Esophagus squamous epithelium (tissue), 5 donors: ENCODE measurements at regions not wholly inside any gene's neighbourhood (a gene's known extent, or its start where the extent isn't known, plus 50 kb on each side); places are given as distances from the start of the nearest gene placed in this dataset.

Source experiments
- DNase-seq: peaks from one replicate; lab custom pipeline; 2025; lab: John Stamatoyannopoulos, UW
- H3K27ac ChIP-seq, 4 donors: fragments of 200-600 bp; sonication (generic); one replicate each; pipeline ENCODE4 v1.5.1; 2016 to 2019; ENCODE audit warnings: mild to moderate bottlenecking in 1 of 4
- H3K27me3 ChIP-seq, 4 donors: fragments of 200-600 bp; sonication (generic); 1 replicate in 3 of 4; 2 replicates in 1 of 4; pipeline versions ENCODE4 v1.5.1 to v1.6.0; 2017 to 2021; ENCODE audit warnings: antibody characterized with exemption in 1 of 4
- H3K36me3 ChIP-seq, 3 donors: fragments of 200-600 bp; sonication (generic); one replicate each; pipeline ENCODE4 v1.5.1; 2016 to 2019
- H3K4me1 ChIP-seq, 3 donors: fragments of 200-600 bp; sonication (generic); one replicate each; pipeline ENCODE4 v1.5.1; 2017 to 2019
- H3K4me3 ChIP-seq, 4 donors: fragments of 200-600 bp; sonication (generic); 1 replicate in 3 of 4; 2 replicates in 1 of 4; pipeline ENCODE4 v1.5.1; 2016 to 2019; ENCODE audit warnings: mild to moderate bottlenecking in 2 of 4, moderate library complexity in 1 of 4
- H3K9me3 ChIP-seq, 3 donors: fragments of 200-600 bp; sonication (generic); one replicate each; pipeline ENCODE4 v1.5.1; 2016 to 2019
- POLR2A ChIP-seq, 4 donors: fragments of 450-650 bp; IDR thresholded peaks; one replicate each; pipeline ENCODE4 v1.6.1; 2017; ENCODE audit warnings: antibody characterized with exemption in 4 of 4, mild to moderate bottlenecking in 4 of 4, moderate library complexity in 3 of 4
- WGBS, 2 donors: methylation state at CpG; one replicate each; pipeline ENCODE4 v1.1.5; 2018; 5-methylcytosine and 5-hydroxymethylcytosine counted together
- intact Hi-C: fragments of 100-400 bp; cut with DNase I; formaldehyde crosslinking; loops from one replicate; pipeline ENCODE4 v1.15.0; 2022
- TF ChIP-seq, protein P1 (sequence below), 6 experiments: fragments of 450-650 bp in 4 of 6; fragments of 200-600 bp in 2 of 6; sonication (generic) in 2 of 6; IDR thresholded peaks; one replicate each; pipeline ENCODE4 v1.5.1; 2016 to 2019; ENCODE audit warnings: antibody characterized with exemption in 6 of 6, mild to moderate bottlenecking in 4 of 6, moderate library complexity in 4 of 6
- donor health status: DM: yes; HTN: yes; CAD: no.

DNA sequence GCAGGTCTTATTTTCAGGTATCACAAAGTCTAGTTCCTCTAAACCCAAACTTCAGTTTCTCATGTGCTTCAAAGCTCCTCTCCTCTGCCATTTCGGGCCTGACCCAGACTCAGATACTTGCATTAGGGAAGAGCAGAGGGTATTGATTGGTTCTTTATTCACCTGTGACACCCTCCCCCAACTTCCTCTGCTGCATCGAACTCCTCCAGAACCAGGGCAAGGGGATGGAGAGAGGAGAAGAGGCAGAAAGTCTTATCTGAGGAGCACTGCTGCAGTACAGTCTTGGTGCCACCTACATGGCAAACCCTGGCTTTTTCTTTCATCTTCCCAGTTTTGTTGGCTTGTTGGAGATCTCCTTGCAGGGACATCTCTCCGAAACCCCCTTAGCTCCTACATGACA, 96.0 kb upstream of the OSMR start:
- H3K36me3 ChIP-seq, result no peaks in the 10 kb centered on the region
- no peak overlapping the region for H3K4me3 ChIP-seq
- intact Hi-C loops, result no loop called here
- WGBS, 2 donors, result 68 to 80% methylated on average over 2 to 3 of the region's 3 CpGs
- DNase-seq, result no peak
- TF ChIP-seq, protein P1, sequence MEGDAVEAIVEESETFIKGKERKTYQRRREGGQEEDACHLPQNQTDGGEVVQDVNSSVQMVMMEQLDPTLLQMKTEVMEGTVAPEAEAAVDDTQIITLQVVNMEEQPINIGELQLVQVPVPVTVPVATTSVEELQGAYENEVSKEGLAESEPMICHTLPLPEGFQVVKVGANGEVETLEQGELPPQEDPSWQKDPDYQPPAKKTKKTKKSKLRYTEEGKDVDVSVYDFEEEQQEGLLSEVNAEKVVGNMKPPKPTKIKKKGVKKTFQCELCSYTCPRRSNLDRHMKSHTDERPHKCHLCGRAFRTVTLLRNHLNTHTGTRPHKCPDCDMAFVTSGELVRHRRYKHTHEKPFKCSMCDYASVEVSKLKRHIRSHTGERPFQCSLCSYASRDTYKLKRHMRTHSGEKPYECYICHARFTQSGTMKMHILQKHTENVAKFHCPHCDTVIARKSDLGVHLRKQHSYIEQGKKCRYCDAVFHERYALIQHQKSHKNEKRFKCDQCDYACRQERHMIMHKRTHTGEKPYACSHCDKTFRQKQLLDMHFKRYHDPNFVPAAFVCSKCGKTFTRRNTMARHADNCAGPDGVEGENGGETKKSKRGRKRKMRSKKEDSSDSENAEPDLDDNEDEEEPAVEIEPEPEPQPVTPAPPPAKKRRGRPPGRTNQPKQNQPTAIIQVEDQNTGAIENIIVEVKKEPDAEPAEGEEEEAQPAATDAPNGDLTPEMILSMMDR (IDR thresholded peaks at IDR 0.05), result no peak
- TF ChIP-seq POLR2A (IDR thresholded peaks at IDR 0.05), result no peak
- no peaks in the 10 kb centered on the region for H3K9me3 ChIP-seq
- H3K27me3 ChIP-seq, result no peaks in the 10 kb centered on the region
- H3K4me1 ChIP-seq, result no peaks in the 10 kb centered on the region
- H3K27ac ChIP-seq, result no peak overlapping the region

DNA sequence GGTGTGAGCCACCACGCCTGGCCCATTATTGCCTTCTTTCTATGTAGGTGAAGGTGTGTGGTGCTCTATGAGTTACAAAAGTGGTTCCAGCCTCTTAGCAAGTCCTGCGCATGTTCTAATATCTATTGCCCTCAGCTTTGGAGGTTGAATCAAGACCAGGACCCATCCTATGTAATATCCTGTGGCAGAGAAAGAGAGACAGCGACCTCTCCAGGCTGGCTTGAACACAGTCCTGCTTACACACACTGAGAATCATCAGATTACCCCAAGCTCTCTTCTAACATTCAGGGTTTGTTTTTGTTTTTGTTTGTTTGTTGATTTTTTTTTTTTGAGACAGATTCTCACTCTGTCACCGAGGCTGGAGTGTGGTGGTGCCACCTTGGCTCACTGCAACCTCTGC, 94.7 kb upstream of the OSMR start:
- intact Hi-C loops, result no loop called here
- TF ChIP-seq, protein P1 (IDR thresholded peaks at IDR 0.05), result no peak
- TF ChIP-seq POLR2A (IDR thresholded peaks at IDR 0.05), result no peak
- Histone ChIP-seq H3K4me1 (no peaks in the 10 kb centered on the region), H3K4me3 (no peak overlapping the region), H3K36me3 (no peaks in the 10 kb centered on the region), H3K27ac (no peak overlapping the region), H3K27me3 (no peaks in the 10 kb centered on the region), H3K9me3 (no peaks in the 10 kb centered on the region)
- DNase-seq, result no peak
- WGBS, 2 donors, result 71 to 73% methylated on average over 3 to 4 of the region's 4 CpGs

DNA sequence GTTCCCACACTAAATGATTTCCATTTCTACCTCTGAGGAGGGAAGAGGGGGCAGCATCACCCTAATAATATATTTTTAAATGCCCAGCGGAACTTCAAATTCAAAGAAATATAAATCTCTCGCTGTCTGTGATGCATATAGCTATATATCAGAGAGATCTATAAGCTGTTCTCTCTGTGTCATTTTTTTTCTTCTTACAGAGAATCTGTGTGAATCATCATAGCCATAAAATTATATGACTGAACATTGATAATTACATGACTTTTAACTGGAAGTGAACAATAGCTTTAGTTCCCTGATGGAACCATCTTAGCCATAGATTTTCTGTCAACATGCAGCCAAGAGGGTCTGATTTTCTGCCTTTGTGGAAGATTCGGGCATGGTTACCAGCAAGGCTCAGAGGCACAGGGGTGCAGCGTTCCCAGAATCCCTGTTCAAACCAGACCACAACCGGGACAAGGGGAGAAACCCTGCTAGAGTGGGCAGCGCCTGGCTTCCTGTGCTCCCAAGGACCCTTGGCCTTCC, 93.7 kb upstream of the OSMR start:
- intact Hi-C loops, result no loop called here
- Histone ChIP-seq H3K4me3 (no peak overlapping the region), H3K4me1 (no peaks in the 10 kb centered on the region), H3K36me3 (no peaks in the 10 kb centered on the region), H3K9me3 (no peaks in the 10 kb centered on the region), H3K27ac (no peak overlapping the region), H3K27me3 (no peaks in the 10 kb centered on the region)
- TF ChIP-seq, protein P1 (IDR thresholded peaks at IDR 0.05), result no peak
- TF ChIP-seq POLR2A (IDR thresholded peaks at IDR 0.05), result no peak
- DNase-seq, result no peak
- WGBS, 2 donors, result 92 to 96% methylated on average over 5 of the region's 6 CpGs

GRCh38 chr5:38752622-38753021, 93.2 kb upstream of the OSMR start:
- intact Hi-C loops, result no loop called here
- no peak for DNase-seq
- H3K36me3 ChIP-seq, result no peaks in the 10 kb centered on the region
- no peak overlapping the region for H3K4me3 ChIP-seq
- H3K4me1 ChIP-seq, result no peaks in the 10 kb centered on the region
- H3K27me3 ChIP-seq, result no peaks in the 10 kb centered on the region
- WGBS, 2 donors, result 73 to 80% methylated on average over 4 of the region's 4 CpGs
- TF ChIP-seq, protein P1 (IDR thresholded peaks at IDR 0.05), result no peak
- no peak for TF ChIP-seq POLR2A (IDR thresholded peaks at IDR 0.05)
- H3K27ac ChIP-seq, result no peak overlapping the region
- H3K9me3 ChIP-seq, result no peaks in the 10 kb centered on the region

- no peak for TF ChIP-seq POLR2A (IDR thresholded peaks at IDR 0.05)
- TF ChIP-seq, protein P1 (IDR thresholded peaks at IDR 0.05), result no peak
- Histone ChIP-seq H3K9me3 (no peaks in the 10 kb centered on the region), H3K4me1 (no peaks in the 10 kb centered on the region), H3K27ac (no peak overlapping the region), H3K4me3 (no peak overlapping the region), H3K27me3 (no peaks in the 10 kb centered on the region), H3K36me3 (no peaks in the 10 kb centered on the region)
- intact Hi-C loops, result no loop called here
- WGBS, 2 donors, result 75 to 81% methylated on average over 3 of the region's 3 CpGs
- no peak for DNase-seq
Measured at GRCh38 chr5:38753141-38753540, 92.7 kb upstream of the OSMR start.
